Transverse colon (tissue), 3 donors: ENCODE measurements at regions not wholly inside any gene's neighbourhood (a gene's known extent, or its start where the extent isn't known, plus 50 kb on each side); places are given as distances from the start of the nearest gene placed in this dataset.

Experiments
- EP300 ChIP-seq: sonication (generic); formaldehyde crosslinking; IDR thresholded peaks from one replicate; pipeline ENCODE4 v1.6.1; 2017; ENCODE audit warnings: antibody characterized with exemption, low read depth
- POLR2A ChIP-seq: fragments of 450-650 bp; IDR thresholded peaks from one replicate; pipeline ENCODE4 v1.6.1; 2016; ENCODE audit warnings: antibody characterized with exemption, mild to moderate bottlenecking, moderate library complexity
- TF ChIP-seq, protein P1 (sequence below), 5 experiments: fragments of 200-600 bp in 3 of 5; fragments of 450-650 bp in 2 of 5; sonication (generic) in 3 of 5; IDR thresholded peaks; 1 replicate in 2 of 5; 2 replicates in 3 of 5; pipeline ENCODE4 v1.5.1; 2016 to 2017; ENCODE audit warnings: antibody characterized with exemption in 5 of 5, inconsistent platforms in 3 of 5, mild to moderate bottlenecking in 2 of 5, moderate library complexity in 1 of 5

DNA sequence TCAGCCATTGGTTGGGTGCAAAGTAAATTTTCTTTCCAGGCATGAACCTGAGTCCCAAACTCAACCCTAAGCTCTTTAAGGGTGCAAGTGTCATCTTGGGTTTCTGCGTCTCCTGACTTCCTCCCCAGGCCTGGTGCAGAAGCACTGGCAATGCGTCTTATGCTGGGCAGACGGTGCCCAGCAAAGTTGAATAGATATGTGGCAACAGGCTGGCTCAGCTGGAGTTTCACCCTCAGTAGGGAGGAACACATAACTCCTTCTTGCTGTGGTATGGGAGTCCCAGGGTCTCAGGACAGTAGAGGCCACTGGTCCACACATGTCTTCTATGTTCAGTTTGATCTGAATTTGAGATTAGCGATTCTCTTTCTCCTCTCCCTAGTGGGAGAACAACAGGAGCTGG is 181.3 kb downstream of the RPS24 start:
- TF ChIP-seq POLR2A (no peak), EP300 (no peak)
- TF ChIP-seq, protein P1, sequence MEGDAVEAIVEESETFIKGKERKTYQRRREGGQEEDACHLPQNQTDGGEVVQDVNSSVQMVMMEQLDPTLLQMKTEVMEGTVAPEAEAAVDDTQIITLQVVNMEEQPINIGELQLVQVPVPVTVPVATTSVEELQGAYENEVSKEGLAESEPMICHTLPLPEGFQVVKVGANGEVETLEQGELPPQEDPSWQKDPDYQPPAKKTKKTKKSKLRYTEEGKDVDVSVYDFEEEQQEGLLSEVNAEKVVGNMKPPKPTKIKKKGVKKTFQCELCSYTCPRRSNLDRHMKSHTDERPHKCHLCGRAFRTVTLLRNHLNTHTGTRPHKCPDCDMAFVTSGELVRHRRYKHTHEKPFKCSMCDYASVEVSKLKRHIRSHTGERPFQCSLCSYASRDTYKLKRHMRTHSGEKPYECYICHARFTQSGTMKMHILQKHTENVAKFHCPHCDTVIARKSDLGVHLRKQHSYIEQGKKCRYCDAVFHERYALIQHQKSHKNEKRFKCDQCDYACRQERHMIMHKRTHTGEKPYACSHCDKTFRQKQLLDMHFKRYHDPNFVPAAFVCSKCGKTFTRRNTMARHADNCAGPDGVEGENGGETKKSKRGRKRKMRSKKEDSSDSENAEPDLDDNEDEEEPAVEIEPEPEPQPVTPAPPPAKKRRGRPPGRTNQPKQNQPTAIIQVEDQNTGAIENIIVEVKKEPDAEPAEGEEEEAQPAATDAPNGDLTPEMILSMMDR (IDR thresholded peaks at IDR 0.05): no peak
